H1 (cell line): ENCODE measurements at regions not wholly inside any gene's neighbourhood (a gene's known extent, or its start where the extent isn't known, plus 50 kb on each side); places are given as distances from the start of the nearest gene placed in this dataset.

ENCODE experiments used
- EGR1 ChIP-seq: IDR thresholded peaks from 2 replicates; pipeline ENCODE4 v1.6.1; 2011; ENCODE audit warnings: low read depth, low read length, borderline replicate concordance

DNA sequence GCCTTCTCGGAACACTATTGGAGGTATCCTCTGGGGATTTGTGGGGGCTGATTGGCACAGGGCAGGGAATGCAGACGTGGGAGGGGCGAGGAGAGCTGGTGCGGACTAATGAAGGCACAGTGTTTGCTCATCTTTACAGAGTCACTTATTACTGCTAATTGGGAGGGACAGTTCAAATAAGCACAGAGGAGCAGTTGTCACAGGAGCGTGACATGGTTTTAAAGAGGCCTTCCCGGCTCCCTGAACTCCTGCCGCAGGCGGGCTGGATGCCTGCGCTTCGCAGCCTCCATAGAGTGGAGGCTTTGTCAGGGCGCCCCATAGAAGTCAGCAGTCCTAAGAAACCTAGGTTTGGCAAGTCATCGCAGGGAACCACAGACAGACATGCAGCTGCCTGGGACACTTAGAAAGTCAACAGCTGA, 149.6 kb downstream of the LINC00237 start (continued):
- TF ChIP-seq EGR1 = no peak
- TF ChIP-seq, all 59 proteins: peak for 0
